OCI-LY7 (cell line): ENCODE measurements at regions not wholly inside any gene's neighbourhood (a gene's known extent, or its start where the extent isn't known, plus 50 kb on each side); places are given as distances from the start of the nearest gene placed in this dataset.

ENCODE experiments used
- BruUV-seq: library from RNA; stranded (reverse); fragments of 400-500 nt; replicated peaks from 2 replicates; lab custom pipeline; 2021; lab: Mats Ljungman, UMichigan
- CTCF ChIA-PET: fragments of 300-600 bp; sonication (Branson Sonifier 250); formaldehyde crosslinking; loops from one replicate; lab custom pipeline; 2022; ENCODE audit warnings: antibody characterized with exemption; ENCODE audit not compliant: unreplicated experiment; lab: Charles Lee
- POLR2A ChIA-PET: fragments of 300-600 bp; sonication (Branson Sonifier 250); formaldehyde crosslinking; loops from one replicate; lab custom pipeline; 2022; ENCODE audit warnings: antibody characterized with exemption; lab: Charles Lee
- DNase-seq: peaks from one replicate; pipeline ENCODE4 v3.0.0-alpha.2; 2015; ENCODE audit warnings: low spot score
- H2AFZ ChIP-seq: fragments of 200-600 bp; sonication (generic), shearing (Covaris generic); 2 replicates; pipeline ENCODE4 v1.6.1; 2014; ENCODE audit warnings: mild to moderate bottlenecking, antibody characterized with exemption, low read length, moderate library complexity
- H3K27ac ChIP-seq: fragments of 200-600 bp; sonication (generic); 2 replicates; pipeline ENCODE4 v1.5.1; 2014; ENCODE audit warnings: mixed run types, low read depth, mild to moderate bottlenecking, moderate library complexity, low read length, inconsistent platforms; ENCODE audit not compliant: poor library complexity, severe bottlenecking
- H3K36me3 ChIP-seq: fragments of 200-600 bp; sonication (generic); 2 replicates; pipeline ENCODE4 v1.6.1; 2014; ENCODE audit warnings: mild to moderate bottlenecking, antibody characterized with exemption, low read length, moderate library complexity, mixed read lengths; ENCODE audit not compliant: insufficient read depth
- H3K4me1 ChIP-seq: fragments of 200-600 bp; sonication (generic); 2 replicates; pipeline ENCODE4 v1.5.1; 2014; ENCODE audit warnings: mild to moderate bottlenecking, low read length; ENCODE audit not compliant: insufficient read depth, poor library complexity, severe bottlenecking
- H3K4me2 ChIP-seq: fragments of 200-600 bp; sonication (generic); 2 replicates; pipeline ENCODE4 v1.6.1; 2014; ENCODE audit warnings: mild to moderate bottlenecking, low read length
- H3K4me3 ChIP-seq: fragments of 200-600 bp; sonication (generic); 2 replicates; pipeline ENCODE4 v1.5.1; 2014; ENCODE audit warnings: mild to moderate bottlenecking, low read depth, low read length; ENCODE audit not compliant: poor library complexity, severe bottlenecking
- H3K79me2 ChIP-seq: fragments of 200-600 bp; sonication (generic); 2 replicates; pipeline ENCODE4 v1.6.1; 2016; ENCODE audit warnings: low read depth, mild to moderate bottlenecking, low read length, moderate library complexity, mixed read lengths; ENCODE audit not compliant: insufficient read depth
- H3K9me2 ChIP-seq: fragments of 200-600 bp; sonication (generic); 2 replicates; pipeline ENCODE4 v1.6.1; 2016; ENCODE audit warnings: mild to moderate bottlenecking, low read length, mixed read lengths; ENCODE audit not compliant: insufficient read depth
- H3K9me3 ChIP-seq: fragments of 200-600 bp; sonication (generic); 2 replicates; pipeline ENCODE4 v1.6.1; 2014; ENCODE audit warnings: mild to moderate bottlenecking, mixed run types, low read length, mixed read lengths
- H4K20me1 ChIP-seq: fragments of 200-600 bp; sonication (generic); 2 replicates; pipeline ENCODE4 v1.6.1; 2014; ENCODE audit warnings: mild to moderate bottlenecking, antibody characterized with exemption, low read length, moderate library complexity, mixed read lengths; ENCODE audit not compliant: insufficient read depth
- CTCF ChIP-seq: fragments of 200-600 bp; sonication (generic); conservative IDR thresholded peaks from 2 replicates; pipeline ENCODE4 v1.5.1; 2014; ENCODE audit warnings: mild to moderate bottlenecking, antibody characterized with exemption, low read length, moderate library complexity, mixed read lengths
- EZH2phosphoT487 ChIP-seq: fragments of 200-600 bp; sonication (generic); IDR thresholded peaks from 2 replicates; pipeline ENCODE4 v1.6.1; 2018; ENCODE audit warnings: low read depth, borderline replicate concordance, mild to moderate bottlenecking, mixed run types, antibody characterized with exemption, low read length, moderate library complexity, mixed read lengths
- intact Hi-C: fragments of 100-400 bp; cut with micrococcal nuclease; formaldehyde crosslinking; loops from one replicate; pipeline ENCODE4 v1.10.0; 2022; ENCODE audit not compliant: unreplicated experiment

GRCh38 chr11:106540001-106540400, 462.5 kb downstream of the AASDHPPT start:
- intact Hi-C loops: no loop called here
- POLR2A ChIA-PET: no interaction called here
- no peak overlapping the region for H2AFZ ChIP-seq
- DNase-seq: no peak
- no peaks in the 10 kb centered on the region for H3K9me2 ChIP-seq
- no peaks in the 10 kb centered on the region for H4K20me1 ChIP-seq
- H3K4me3 ChIP-seq: no peak overlapping the region
- no peaks in the 10 kb centered on the region for H3K9me3 ChIP-seq
- BruUV-seq: no TSS peak
- H3K36me3 ChIP-seq: no peaks in the 10 kb centered on the region
- H3K79me2 ChIP-seq: no peaks in the 10 kb centered on the region
- CTCF ChIA-PET: no interaction called here
- H3K4me1 ChIP-seq: no peaks in the 10 kb centered on the region
- no peak overlapping the region for H3K27ac ChIP-seq
- no peak overlapping the region for H3K4me2 ChIP-seq
- no peak for TF ChIP-seq CTCF
- TF ChIP-seq EZH2phosphoT487: no peak

GRCh38 chr11:106548406-106548805, 469.9 kb downstream of the GUCY1A2 start:
- no peak for DNase-seq
- POLR2A ChIA-PET: interaction anchor here (0.5 to 0.7 kb wide), 3 partner anchors 21 to 74 kb away, joined by 3 read pairs; no protein-coding TSS in a partner anchor
- CTCF ChIA-PET: no interaction called here
- H3K79me2 ChIP-seq: no peaks in the 10 kb centered on the region
- no peaks in the 10 kb centered on the region for H3K9me2 ChIP-seq
- H3K27ac ChIP-seq: no peak overlapping the region
- no peaks in the 10 kb centered on the region for H3K9me3 ChIP-seq
- no peak overlapping the region for H3K4me2 ChIP-seq
- H4K20me1 ChIP-seq: no peaks in the 10 kb centered on the region
- intact Hi-C loops: no loop called here
- TF ChIP-seq EZH2phosphoT487 (no peak), CTCF (no peak)
- BruUV-seq: no TSS peak
- H3K36me3 ChIP-seq: no peaks in the 10 kb centered on the region
- H3K4me3 ChIP-seq: no peak overlapping the region
- no peaks in the 10 kb centered on the region for H3K4me1 ChIP-seq
- no peak overlapping the region for H2AFZ ChIP-seq

GRCh38 chr11:106551744-106552673, 466.3 kb downstream of the GUCY1A2 start:
- TF ChIP-seq CTCF (no peak), EZH2phosphoT487 (no peak)
- H3K27ac ChIP-seq: no peak overlapping the region
- H3K4me1 ChIP-seq: no peaks in the 10 kb centered on the region
- no peaks in the 10 kb centered on the region for H3K9me3 ChIP-seq
- no peaks in the 10 kb centered on the region for H3K79me2 ChIP-seq
- intact Hi-C loops: no loop called here
- ChIA-PET CTCF (no interaction called here), POLR2A (no interaction called here)
- H2AFZ ChIP-seq: no peak overlapping the region
- H3K9me2 ChIP-seq: no peaks in the 10 kb centered on the region
- DNase-seq: no peak
- no peaks in the 10 kb centered on the region for H3K36me3 ChIP-seq
- no peak overlapping the region for H3K4me2 ChIP-seq
- H4K20me1 ChIP-seq: no peaks in the 10 kb centered on the region
- H3K4me3 ChIP-seq: no peak overlapping the region
- no TSS peak for BruUV-seq
